ENCODE measurements at regions not wholly inside any gene's neighbourhood (a gene's known extent, or its start where the extent isn't known, plus 50 kb on each side); places are given as distances from the start of the nearest gene placed in this dataset.
"Not testable (repeated sequence)": the region's sequence is repeated elsewhere in the genome, so short reads cannot be mapped to it uniquely, and the experiment has no call there.

DNA sequence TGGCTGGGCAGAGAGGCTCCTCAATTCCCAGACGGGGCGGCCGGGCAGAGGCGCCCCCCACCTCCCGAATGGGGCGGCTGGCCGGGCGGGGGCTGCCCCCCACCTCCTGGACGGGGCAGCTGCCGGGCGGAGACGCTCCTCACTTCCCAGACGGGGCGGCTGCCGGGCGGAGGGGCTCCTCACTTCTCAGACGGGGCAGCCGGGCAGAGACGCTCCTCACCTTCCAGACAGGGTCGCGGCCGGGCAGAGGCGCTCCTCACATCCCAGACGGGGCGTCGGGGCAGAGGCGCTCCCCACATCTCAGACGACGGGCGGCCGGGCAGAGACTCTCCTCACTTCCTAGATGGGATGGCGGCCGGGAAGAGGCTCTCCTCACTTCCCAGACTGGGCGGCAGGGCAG is 214.1 kb downstream of the SOX2 start:
- not testable (repeated sequence) for DNase-seq

DNA sequence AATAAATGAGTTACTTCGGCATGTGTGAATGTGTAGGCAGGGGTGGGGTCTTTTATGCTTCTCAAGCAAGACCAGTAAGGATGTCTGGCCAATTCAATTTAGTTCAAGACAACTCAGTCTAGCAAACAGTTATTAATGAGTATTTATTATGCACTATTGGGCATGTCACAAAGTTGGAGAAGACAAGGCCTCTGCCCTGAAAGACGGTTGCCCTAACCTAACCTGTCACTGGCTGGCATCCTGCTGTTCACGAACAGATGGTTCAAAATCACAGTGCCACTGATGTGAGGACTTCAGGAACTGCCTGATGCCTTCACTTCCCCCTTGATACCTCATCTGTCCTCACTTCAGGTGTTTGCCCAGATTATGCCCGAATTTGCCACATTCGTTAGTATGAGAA is 217.8 kb downstream of the SOX2 start:
- DNase-seq = no peak

DNA sequence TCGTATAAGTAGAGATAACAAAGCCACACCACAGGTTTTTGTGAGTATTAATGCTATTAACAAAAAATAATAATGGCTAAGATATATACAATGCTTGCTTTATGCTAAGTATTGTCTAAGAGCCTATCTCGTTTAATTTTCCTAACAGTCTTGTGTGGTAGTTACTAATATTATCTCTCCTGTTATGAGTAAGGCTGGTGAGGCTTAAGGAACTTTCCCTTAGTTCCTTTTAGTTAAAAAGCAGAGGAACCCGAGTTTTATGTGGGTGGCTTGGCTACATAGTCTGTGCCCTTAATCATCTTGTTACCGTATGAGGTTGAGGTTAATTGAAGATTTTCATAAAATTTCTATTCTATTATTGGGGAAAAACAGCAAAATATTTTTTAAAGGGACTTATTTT is 218.4 kb downstream of the SOX2 start:
- no peak for DNase-seq

DNA sequence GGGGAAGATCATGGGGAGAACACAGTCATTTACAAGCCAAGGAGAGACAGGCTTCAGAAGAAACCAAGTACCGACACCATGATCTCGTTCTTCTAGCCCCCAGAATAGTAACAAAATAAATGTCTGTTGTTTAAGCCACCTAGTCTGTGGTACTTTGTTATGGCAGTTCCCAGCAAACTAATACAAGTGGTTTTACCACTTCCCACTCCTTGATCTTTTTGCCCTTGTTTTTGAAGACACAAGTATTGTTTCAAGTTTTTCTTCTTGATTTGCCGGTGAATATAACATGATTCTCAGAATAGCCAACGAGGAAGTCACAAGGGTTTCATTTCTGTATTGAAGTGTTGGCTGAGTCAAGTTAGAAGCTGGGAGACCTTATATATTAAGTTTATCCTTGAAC is 220.3 kb downstream of the SOX2 start:
- DNase-seq = no peak

DNA sequence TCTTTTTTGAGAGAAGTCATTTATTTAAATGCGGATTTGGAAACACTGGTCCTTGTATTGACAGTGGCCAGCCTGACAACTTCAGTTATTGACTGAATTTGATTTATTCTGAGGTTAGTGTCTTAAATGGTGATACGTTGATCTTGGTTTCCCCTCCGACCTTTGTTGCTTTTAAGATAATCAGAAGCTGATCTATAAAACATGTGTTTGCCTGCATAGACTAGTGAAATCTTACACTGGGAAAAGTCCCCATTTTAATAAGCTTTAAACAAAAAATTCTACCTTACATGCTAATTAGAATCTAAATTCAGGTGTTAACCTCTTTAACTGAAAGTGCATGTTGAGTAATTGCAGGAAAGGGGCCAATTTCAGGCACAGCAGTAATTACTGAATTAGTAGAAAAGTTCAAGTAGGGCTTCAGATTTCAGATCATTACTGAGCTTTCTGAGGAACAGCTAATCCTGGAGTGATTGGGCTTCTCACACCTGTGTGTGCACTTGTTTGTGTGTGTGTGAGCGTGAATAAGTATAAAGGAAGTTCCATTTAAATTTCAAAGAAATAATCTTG is 221.4 kb downstream of the SOX2 start:
- no peak for DNase-seq

DNA sequence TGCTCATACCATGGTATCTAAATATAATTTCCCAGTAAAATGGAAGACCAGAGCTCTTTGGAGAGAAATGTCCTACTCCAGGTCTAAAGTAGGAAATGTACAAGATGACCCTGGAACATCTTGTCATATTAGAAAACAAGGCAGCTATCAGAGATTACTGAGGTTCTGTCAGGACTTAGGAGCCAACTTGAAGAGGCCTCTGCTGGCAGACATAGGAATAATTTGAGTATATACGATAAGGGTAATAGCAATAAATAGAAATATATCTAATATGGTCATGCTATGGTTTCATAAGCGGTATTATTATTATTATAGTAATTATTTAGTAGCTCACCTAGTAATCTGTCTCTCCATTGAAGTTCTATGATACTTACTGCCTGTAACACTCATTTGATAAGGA is 224.2 kb downstream of the SOX2 start:
- DNase-seq = no peak

DNA sequence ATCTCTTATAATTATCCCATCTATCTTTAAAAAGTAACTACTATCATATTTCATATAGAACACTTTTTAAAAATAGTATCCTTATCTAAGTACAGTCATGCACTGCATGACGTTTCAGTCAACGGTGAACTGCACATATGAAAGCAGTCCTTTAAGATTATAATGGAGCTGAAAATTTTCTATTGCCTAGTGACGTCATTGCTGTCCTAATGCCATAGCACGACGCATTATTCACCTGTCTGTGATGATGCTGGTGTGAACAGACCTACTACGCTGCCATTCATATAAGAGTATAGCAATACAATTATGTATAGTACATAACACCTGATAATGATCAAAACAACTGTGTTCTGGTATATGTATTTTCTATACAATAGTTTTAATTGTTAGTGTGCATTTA is 225.0 kb downstream of the SOX2 start:
- DNase-seq = no peak

DNA sequence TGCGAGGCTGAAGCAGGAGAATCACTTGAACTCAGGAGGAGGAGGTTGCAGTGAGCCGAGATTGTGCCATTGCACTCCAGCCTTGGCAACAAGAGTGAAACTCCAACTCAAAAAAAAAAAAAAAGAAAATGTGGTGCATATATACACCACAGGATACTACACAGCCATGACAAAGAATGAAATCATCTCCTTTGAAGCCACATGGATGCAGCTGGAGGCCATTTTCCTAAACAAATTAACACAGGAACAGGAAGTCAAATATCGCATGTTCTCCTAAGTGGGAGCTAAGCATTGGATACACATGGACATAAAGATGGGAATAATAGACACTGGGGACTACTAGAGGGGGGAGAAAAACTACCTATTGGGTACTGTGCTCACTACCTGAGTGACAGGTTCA is 226.9 kb downstream of the SOX2 start:
- DNase-seq = not testable (repeated sequence)

DNA sequence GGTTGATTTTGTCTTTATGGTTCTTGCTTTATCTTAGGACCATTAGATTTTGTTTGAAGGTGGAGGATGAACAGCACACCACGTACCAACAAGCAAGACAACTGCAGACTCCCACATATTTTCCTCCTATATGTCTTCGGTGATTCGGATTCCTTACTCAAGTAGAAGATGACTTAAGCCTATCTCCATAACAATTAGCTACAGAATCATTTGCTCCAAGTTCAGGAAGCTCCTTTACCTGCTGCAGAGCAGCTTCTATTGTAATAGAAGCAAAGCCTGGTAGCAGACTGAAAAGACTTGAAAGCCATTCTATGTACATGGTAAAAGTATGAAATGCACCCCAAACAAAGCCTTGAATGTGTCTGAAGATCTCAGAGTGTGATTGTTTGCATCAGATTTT is 229.0 kb downstream of the SOX2 start:
- no peak for DNase-seq

DNA sequence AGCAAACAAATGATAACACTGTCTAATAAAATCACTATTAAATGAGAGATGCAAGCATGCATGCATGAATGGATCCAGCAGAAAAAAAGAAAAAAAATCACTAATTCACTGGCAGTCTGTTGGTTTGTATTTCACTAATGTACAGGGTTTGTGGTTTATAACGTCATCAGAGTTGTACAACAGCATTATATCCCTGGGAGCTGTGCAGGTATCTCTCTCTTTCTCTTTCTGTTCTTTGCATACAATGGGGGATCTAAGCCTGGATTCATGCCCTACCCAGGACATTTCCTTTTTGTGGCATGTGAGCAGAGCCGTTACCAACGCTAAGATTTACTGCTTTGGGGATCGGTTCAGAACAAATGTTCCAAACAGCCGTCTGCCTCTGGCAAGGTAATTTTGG is 229.5 kb downstream of the SOX2 start:
- DNase-seq = no peak

DNA sequence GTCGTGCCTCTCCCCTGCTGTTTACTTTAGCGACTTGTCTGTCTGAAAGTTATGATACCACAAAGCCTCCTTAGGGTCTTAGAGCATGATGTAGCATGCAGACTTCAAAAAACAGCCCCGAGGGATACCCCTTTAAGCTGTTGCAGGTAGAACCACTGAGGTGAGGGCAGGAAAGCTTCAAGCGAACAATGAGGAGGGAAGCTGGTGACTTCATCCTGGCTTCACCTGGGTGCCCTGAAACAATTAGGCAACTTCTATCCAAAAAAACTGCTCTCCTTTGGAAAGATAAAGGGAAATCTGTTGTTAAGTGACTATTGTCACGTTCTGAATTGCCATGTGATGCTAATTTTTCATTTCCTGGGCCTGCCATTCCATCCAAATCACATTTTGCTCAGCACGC is 231.6 kb downstream of the SOX2 start:
- DNase-seq = no peak

DNA sequence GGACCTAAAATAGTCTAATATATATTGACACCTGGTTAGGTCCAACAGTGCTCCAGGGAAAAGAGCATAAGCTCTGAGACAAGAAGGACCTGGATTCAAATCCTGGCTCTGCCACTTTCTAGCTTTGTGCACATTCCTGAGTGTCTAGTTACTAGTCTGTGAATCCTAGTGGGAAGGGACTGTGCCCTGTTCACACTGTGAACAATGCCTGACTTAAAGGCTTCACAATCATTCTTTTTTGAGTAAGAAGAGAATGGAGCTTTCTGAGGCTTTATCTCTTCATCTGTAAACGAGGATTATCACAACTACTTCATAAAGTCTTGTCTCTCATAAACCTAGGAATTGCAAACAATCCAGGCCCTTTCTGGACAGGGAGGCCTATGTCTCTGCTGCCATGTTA is 235.9 kb downstream of the SOX2 start:
- DNase-seq = no peak

DNA sequence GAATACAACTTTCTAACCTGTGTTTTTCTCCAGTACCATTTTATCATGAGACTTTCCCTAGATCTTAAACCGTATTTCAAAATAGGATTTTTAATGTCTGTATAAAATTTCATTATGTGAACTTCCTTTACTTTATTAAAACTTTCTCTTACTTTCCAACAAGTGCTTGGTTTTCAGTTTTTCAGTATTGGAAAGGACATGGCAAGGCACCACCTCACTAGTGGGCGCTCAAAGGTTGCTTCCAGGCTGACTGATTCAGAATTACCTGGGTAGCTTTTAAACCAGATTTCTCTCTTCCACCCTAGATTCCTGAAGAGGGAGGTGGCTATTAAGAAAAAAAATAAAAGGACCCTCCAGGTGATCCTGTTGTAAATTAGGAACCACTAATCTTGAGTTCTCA is 236.6 kb downstream of the SOX2 start:
- no peak for DNase-seq

DNA sequence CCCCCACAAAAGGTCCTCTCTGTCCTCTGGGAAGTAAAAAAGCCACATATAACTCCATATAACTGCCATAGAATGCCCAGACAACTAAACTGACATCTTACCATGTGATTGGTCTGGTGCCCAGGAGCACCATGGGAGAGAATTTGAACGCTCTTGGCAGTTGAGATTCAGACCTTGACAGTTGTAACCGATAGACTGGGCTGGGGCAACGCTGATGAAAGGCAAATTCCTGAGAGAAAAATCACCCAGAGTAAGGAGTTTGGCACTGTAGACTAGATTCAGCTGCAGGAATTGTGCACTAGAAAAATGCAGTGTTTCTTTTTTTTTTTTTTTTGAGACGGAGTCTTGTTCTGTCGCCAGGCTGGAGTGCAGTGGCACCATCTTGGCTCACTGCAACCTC is 240.5 kb downstream of the SOX2 start:
- no peak for DNase-seq

DNA sequence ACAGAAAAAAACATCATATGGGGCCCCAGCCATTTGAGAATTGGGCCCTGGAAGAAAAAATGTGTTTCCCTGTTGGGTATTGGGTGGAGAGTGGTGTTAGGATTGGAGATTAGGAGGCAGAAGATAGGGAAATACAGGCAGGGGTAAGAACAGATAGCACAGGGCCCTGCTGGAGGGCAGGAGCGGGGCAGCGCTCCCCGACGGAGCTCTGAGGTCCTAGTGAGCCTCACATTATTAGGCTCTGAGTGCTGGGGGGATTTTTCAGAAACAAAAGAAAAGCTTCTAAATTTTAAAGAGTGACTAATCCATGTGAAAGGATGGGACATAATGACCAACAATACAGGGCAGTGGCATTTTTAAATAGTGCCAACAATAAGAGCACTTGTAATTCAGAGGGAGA is 241.2 kb downstream of the SOX2 start:
- no peak for DNase-seq

DNA sequence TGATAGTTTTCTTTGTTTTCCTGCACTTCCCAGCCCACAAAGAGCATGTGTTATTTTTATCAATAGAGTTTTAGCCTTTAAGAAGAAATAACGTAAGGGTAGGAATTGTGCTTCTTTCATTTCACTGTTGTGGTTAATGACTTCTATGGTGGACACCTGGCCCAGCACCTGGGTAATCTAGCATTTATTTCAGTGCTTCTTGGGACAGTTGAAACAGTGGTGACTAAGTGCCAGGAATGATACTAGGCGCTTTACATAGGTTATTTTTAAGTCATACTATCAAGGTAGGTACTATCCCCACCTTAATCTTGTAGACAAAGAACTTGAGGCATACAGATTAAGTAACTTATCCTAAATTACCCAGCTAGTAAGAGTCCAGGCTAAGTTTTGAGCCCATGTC is 243.8 kb downstream of the SOX2 start:
- no peak for DNase-seq

DNA sequence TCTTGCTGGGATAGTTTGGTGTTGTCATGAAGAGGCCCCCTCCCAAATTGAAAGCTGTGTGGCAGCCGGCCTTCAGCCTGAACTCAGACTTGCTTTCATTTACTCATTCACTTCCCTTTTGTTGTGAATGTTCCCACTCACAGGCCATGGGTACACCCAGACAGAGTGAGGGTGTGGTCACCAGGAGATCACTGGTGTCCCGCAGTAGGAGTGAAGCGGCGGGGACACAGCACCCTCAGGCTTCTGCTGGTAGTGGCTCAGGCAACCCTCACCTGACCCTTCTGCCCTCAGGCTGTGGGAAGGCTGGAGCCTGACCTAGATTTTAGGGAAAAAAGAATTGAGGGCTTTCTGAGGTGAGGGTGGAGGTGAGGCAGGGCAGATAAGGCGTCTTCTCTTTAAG is 244.4 kb downstream of the SOX2 start:
- no peak for DNase-seq

DNA sequence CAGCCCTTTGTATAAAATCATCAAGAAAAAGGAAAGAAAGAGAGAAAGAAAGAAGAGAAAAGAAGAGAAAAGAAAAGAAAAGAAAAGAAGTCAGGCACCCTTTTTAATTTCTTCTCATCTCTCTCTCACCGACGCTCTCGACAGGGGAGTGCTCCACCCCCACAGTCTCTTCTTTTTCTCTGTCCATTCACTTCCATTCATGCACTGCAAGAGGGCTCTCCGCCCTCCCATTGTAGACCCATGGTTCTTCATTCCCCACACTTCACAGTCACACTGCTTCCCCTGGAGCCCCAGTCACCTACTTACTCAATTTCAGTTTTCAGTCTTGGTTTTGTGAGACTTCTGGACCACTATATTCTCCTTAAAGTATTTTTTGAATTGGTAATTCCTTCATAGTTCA is 254.7 kb downstream of the SOX2 start:
- no peak for DNase-seq

DNA sequence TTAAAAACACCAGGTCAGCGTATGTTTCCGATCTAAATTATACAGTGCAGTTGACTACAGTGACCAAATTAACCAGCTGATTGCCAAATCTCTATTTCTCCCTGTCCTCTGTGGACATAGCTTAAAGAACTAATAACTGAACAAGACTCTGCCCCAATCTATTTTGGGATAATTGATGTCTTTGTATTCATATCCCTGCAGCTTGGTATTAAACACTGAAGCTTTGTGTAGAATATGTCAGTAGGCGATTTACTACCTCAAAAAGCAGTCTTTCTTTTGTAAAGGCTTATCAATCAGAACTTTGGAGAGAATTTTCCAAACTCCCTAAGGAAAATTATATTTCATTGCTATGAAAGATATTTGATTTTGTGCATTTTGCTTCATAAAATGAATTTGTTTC is 258.2 kb downstream of the SOX2 start:
- no peak for DNase-seq

DNA sequence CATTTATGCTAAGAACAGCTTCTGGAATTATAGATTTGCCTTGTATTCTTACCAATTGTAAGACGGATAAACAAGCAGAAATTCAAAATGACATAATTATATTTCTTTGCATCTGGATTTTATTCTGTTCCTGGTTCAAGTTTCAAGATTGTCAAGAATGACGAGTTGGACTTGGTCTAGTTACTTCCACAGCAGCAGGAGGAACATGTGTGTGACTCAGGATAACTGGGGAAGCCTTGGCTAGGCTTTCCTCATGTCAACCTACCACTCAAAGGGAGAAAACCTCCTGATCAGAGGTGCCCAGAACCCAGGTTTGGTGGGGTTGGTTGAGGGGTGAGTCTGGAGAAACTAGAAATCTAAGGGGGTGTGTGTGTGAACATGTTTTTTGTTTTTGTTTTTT is 259.7 kb downstream of the SOX2 start:
- DNase-seq = no peak

DNA sequence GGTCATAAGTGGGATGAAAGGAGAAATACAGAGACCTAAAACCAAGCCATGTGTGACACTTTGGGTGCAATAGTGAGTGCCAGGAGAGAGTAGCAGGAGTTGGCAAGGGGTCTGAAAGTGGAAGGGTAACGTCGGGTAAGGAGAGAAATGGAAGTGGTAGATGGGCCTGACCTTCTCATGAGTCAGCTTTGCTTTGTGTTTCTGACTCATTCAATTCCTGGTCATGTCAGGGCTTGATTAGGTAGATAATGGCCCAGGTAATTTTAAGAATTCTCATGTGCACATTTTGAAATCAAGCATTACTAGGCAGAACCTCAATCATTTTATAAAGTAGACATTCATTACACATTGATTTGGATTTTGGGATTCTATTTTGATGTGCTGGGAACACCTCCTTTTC is 262.5 kb downstream of the SOX2 start:
- DNase-seq = no peak

DNA sequence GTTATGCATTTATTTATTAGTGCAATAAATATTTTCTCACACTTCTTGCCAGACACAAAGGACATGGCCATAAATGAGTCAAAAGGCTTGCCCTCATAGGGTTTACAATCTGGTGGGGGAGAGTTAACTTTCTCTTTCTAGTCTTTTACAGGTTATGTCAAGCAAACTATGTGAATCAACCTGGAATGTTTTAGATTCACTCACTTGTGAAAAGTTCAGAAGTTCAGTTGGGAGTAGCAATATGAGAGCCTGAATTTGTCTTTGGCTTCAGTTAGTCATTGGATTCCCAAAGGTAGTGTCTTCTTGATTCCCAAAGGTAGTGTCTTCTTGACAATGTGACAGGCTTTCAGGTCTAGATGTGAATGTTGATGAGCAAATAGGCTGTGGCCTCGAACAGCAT is 264.8 kb downstream of the SOX2 start:
- DNase-seq = no peak

DNA sequence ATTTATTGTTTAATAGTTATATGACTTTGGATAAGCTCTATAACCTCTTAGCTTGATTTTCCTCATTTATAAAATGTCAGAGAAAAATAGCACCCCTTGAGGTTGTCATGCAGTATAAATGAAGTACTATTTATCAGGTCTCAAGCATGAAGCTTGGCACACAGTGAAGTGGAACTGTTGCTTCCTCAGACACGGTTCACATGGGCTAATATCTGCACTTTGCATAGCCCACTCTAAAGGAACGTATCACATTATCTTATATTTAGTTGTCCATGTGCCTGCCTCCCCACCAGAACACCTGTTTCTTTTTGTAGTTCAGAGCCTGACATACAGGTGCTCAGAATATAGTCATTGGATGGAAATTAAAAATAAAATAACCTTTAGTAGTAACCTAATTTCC is 273.7 kb downstream of the SOX2 start:
- no peak for DNase-seq

DNA sequence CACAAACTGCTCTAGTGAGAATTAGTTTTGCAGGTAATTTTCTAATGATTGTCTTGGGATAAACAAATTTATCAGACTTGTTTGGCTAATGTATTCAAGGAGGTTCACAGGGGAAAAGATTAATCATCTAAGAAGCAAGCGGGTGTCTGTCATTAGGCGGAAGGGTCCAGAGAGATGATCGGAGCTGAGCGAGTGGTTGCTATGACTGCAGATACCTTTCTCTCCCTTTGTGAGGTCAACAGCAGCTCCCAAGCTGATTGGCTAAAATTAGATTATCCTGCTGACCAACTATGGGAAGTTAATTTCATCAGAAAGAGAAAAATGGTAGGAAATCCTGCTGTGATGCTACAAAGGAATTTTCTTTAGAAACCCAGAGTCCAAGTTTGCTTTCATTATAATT is 276.0 kb downstream of the SOX2 start:
- no peak for DNase-seq

DNA sequence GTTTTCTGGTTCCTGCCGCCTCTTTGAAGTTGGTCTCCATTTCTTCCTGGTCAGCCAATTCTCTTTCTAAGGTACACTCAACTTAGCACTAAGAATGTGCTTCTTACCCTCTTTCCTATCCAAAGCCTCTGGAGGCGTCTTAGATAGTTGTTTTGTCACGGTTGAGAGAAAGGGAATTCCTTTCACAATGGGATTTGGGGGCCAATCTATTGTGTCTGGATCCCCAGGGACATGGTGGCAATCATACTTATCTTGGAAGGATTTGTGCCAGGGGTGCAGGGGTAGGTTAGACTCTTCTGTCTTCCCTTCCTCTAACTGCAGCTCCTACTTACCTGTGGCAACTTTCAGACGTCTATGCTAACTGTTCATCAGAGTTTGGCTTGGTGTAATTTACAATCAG is 287.1 kb downstream of the SOX2 start:
- no peak for DNase-seq

DNA sequence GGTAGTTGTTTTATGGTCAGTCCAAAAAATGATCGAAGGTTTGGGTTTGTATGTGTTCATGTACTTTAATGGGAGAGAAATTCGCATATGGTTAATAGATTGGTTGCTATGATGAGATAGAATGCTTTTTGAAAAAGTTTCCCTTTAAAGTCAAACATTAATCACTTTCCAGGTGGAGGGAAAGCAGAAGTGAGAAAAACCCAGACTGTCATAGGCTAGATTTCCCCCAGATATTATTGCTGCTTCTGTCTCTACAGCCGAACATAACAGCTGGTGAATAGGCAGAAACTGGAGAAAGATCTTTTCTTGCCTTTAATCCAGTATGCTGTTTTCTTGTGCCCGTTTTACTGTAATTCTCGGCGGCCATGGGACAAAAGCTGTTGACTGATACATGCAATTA is 287.6 kb downstream of the SOX2 start:
- DNase-seq = no peak
